OCI-LY7 (cell line): ENCODE measurements at regions not wholly inside any gene's neighbourhood (a gene's known extent, or its start where the extent isn't known, plus 50 kb on each side); places are given as distances from the start of the nearest gene placed in this dataset.
A peak's percentile ranks its signal among the peaks of the same experiment; 100 is the strongest.

ENCODE experiments used
- BruUV-seq: library from RNA; stranded (reverse); fragments of 400-500 nt; replicated peaks from 2 replicates; lab custom pipeline; 2021; lab: Mats Ljungman, UMichigan
- CTCF ChIA-PET: fragments of 300-600 bp; sonication (Branson Sonifier 250); formaldehyde crosslinking; loops from one replicate; lab custom pipeline; 2022; ENCODE audit warnings: antibody characterized with exemption; ENCODE audit not compliant: unreplicated experiment; lab: Charles Lee
- POLR2A ChIA-PET: fragments of 300-600 bp; sonication (Branson Sonifier 250); formaldehyde crosslinking; loops from one replicate; lab custom pipeline; 2022; ENCODE audit warnings: antibody characterized with exemption; lab: Charles Lee
- DNase-seq: peaks from one replicate; pipeline ENCODE4 v3.0.0-alpha.2; 2015; ENCODE audit warnings: low spot score
- H2AFZ ChIP-seq: fragments of 200-600 bp; sonication (generic), shearing (Covaris generic); 2 replicates; pipeline ENCODE4 v1.6.1; 2014; ENCODE audit warnings: mild to moderate bottlenecking, antibody characterized with exemption, low read length, moderate library complexity
- H3K27ac ChIP-seq: fragments of 200-600 bp; sonication (generic); 2 replicates; pipeline ENCODE4 v1.5.1; 2014; ENCODE audit warnings: mixed run types, low read depth, mild to moderate bottlenecking, moderate library complexity, low read length, inconsistent platforms; ENCODE audit not compliant: poor library complexity, severe bottlenecking
- H3K36me3 ChIP-seq: fragments of 200-600 bp; sonication (generic); 2 replicates; pipeline ENCODE4 v1.6.1; 2014; ENCODE audit warnings: mild to moderate bottlenecking, antibody characterized with exemption, low read length, moderate library complexity, mixed read lengths; ENCODE audit not compliant: insufficient read depth
- H3K4me1 ChIP-seq: fragments of 200-600 bp; sonication (generic); 2 replicates; pipeline ENCODE4 v1.5.1; 2014; ENCODE audit warnings: mild to moderate bottlenecking, low read length; ENCODE audit not compliant: insufficient read depth, poor library complexity, severe bottlenecking
- H3K4me2 ChIP-seq: fragments of 200-600 bp; sonication (generic); 2 replicates; pipeline ENCODE4 v1.6.1; 2014; ENCODE audit warnings: mild to moderate bottlenecking, low read length
- H3K4me3 ChIP-seq: fragments of 200-600 bp; sonication (generic); 2 replicates; pipeline ENCODE4 v1.5.1; 2014; ENCODE audit warnings: mild to moderate bottlenecking, low read depth, low read length; ENCODE audit not compliant: poor library complexity, severe bottlenecking
- H3K79me2 ChIP-seq: fragments of 200-600 bp; sonication (generic); 2 replicates; pipeline ENCODE4 v1.6.1; 2016; ENCODE audit warnings: low read depth, mild to moderate bottlenecking, low read length, moderate library complexity, mixed read lengths; ENCODE audit not compliant: insufficient read depth
- H3K9me2 ChIP-seq: fragments of 200-600 bp; sonication (generic); 2 replicates; pipeline ENCODE4 v1.6.1; 2016; ENCODE audit warnings: mild to moderate bottlenecking, low read length, mixed read lengths; ENCODE audit not compliant: insufficient read depth
- H3K9me3 ChIP-seq: fragments of 200-600 bp; sonication (generic); 2 replicates; pipeline ENCODE4 v1.6.1; 2014; ENCODE audit warnings: mild to moderate bottlenecking, mixed run types, low read length, mixed read lengths
- H4K20me1 ChIP-seq: fragments of 200-600 bp; sonication (generic); 2 replicates; pipeline ENCODE4 v1.6.1; 2014; ENCODE audit warnings: mild to moderate bottlenecking, antibody characterized with exemption, low read length, moderate library complexity, mixed read lengths; ENCODE audit not compliant: insufficient read depth
- EZH2phosphoT487 ChIP-seq: fragments of 200-600 bp; sonication (generic); IDR thresholded peaks from 2 replicates; pipeline ENCODE4 v1.6.1; 2018; ENCODE audit warnings: low read depth, borderline replicate concordance, mild to moderate bottlenecking, mixed run types, antibody characterized with exemption, low read length, moderate library complexity, mixed read lengths
- intact Hi-C: fragments of 100-400 bp; cut with micrococcal nuclease; formaldehyde crosslinking; loops from one replicate; pipeline ENCODE4 v1.10.0; 2022; ENCODE audit not compliant: unreplicated experiment
- TF ChIP-seq, protein P1 (sequence below): fragments of 200-600 bp; sonication (generic); conservative IDR thresholded peaks from 2 replicates; pipeline ENCODE4 v1.5.1; 2014; ENCODE audit warnings: mild to moderate bottlenecking, antibody characterized with exemption, low read length, moderate library complexity, mixed read lengths

GRCh38 chr4:155025762-155026457 is 182.5 kb upstream of the NPY2R start:
- no peak overlapping the region for H3K4me2 ChIP-seq
- no TSS peak for BruUV-seq
- POLR2A ChIA-PET, result interaction anchor here (0.5 kb wide), 1 partner anchor 330 kb away, joined by 3 read pairs; no protein-coding TSS in a partner anchor
- no peaks in the 10 kb centered on the region for H3K79me2 ChIP-seq
- H3K4me1 ChIP-seq, result no peaks in the 10 kb centered on the region
- no peak for DNase-seq
- no peak overlapping the region for H3K27ac ChIP-seq
- H2AFZ ChIP-seq, result no peak overlapping the region
- CTCF ChIA-PET, result no interaction called here
- no peaks in the 10 kb centered on the region for H3K36me3 ChIP-seq
- intact Hi-C loops, result no loop called here
- no peak for TF ChIP-seq EZH2phosphoT487
- TF ChIP-seq, protein P1, sequence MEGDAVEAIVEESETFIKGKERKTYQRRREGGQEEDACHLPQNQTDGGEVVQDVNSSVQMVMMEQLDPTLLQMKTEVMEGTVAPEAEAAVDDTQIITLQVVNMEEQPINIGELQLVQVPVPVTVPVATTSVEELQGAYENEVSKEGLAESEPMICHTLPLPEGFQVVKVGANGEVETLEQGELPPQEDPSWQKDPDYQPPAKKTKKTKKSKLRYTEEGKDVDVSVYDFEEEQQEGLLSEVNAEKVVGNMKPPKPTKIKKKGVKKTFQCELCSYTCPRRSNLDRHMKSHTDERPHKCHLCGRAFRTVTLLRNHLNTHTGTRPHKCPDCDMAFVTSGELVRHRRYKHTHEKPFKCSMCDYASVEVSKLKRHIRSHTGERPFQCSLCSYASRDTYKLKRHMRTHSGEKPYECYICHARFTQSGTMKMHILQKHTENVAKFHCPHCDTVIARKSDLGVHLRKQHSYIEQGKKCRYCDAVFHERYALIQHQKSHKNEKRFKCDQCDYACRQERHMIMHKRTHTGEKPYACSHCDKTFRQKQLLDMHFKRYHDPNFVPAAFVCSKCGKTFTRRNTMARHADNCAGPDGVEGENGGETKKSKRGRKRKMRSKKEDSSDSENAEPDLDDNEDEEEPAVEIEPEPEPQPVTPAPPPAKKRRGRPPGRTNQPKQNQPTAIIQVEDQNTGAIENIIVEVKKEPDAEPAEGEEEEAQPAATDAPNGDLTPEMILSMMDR, result peak; percentile 59
- H4K20me1 ChIP-seq, result no peaks in the 10 kb centered on the region
- no peaks in the 10 kb centered on the region for H3K9me3 ChIP-seq
- no peak overlapping the region for H3K4me3 ChIP-seq
- H3K9me2 ChIP-seq, result no peaks in the 10 kb centered on the region

- Histone ChIP-seq H3K79me2 (no peaks in the 10 kb centered on the region), H3K4me1 (no peaks in the 10 kb centered on the region), H3K36me3 (no peaks in the 10 kb centered on the region), H3K27ac (no peak overlapping the region), H3K9me2 (no peaks in the 10 kb centered on the region), H3K4me2 (no peak overlapping the region), H3K9me3 (no peaks in the 10 kb centered on the region), H4K20me1 (no peaks in the 10 kb centered on the region), H3K4me3 (no peak overlapping the region), H2AFZ (no peak overlapping the region)
- ChIA-PET POLR2A (no interaction called here), CTCF (no interaction called here)
- DNase-seq, result no peak
- BruUV-seq, result no TSS peak
- TF ChIP-seq EZH2phosphoT487, result no peak
- TF ChIP-seq, protein P1, result no peak
- intact Hi-C loops, result no loop called here
Observed at GRCh38 chr4:155026715-155027114, 181.7 kb upstream of the NPY2R start.

- no peaks in the 10 kb centered on the region for H3K79me2 ChIP-seq
- H3K9me2 ChIP-seq, result no peaks in the 10 kb centered on the region
- TF ChIP-seq, protein P1, result no peak
- TF ChIP-seq EZH2phosphoT487, result no peak
- no peak overlapping the region for H3K4me3 ChIP-seq
- BruUV-seq, result no TSS peak
- no peak overlapping the region for H3K27ac ChIP-seq
- H3K4me2 ChIP-seq, result no peak overlapping the region
- intact Hi-C loops, result no loop called here
- no peak overlapping the region for H2AFZ ChIP-seq
- POLR2A ChIA-PET, result no interaction called here
- DNase-seq, result no peak
- H3K9me3 ChIP-seq, result no peaks in the 10 kb centered on the region
- no peaks in the 10 kb centered on the region for H4K20me1 ChIP-seq
- no peaks in the 10 kb centered on the region for H3K36me3 ChIP-seq
- no peaks in the 10 kb centered on the region for H3K4me1 ChIP-seq
- CTCF ChIA-PET, result no interaction called here
Observed at GRCh38 chr4:155032521-155033229, 175.8 kb upstream of the NPY2R start.
